ENCODE measurements at regions not wholly inside any gene's neighbourhood (a gene's known extent, or its start where the extent isn't known, plus 50 kb on each side); places are given as distances from the start of the nearest gene placed in this dataset.

DNA sequence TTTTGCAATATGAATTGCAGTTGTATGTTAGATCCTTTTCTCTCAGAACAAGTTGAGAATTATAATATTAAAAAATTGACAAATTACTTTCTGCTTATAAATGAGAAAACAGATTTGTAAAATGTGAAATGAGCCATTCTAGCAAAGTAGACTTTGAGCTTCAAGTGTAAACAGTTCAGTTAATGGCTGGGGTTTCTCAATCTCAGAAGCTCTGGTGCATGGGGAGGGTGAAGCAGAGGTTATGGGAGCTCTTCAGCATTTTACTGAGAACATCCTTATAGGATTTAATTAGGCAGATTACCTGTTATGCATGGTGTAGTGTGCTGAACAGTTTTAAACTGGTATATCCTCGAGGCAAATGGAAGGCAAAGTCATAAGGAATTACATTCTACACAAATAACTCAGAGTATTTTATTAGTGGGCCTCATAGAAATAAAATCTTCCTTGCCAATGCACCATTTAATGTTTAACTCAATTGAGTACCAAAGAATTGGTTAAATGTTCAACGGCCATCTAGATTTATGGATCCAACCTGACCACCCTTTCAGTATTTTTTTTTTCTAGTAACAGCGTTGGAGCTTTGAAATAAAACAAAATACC lies 1143.6 kb upstream of the ADGRL2 start:
- H3K4me3 ChIP-seq (ENCODE audit: low read depth in 1 of 2, low read length in 2 of 2): no peak overlapping the region
- no peaks in the 10 kb centered on the region for H3K4me1 ChIP-seq (ENCODE audit: control insufficient read depth in 2 of 2, insufficient read depth in 2 of 2, low read length in 1 of 2)
- H3K9me3 ChIP-seq (ENCODE audit: control insufficient read depth in 2 of 2, insufficient read depth in 1 of 2, low read depth in 1 of 2, low read length in 1 of 2): no peaks in the 10 kb centered on the region
- 39 to 50% methylated on average over 3 of the region's 3 CpGs for WGBS, 2 donors
- no peaks in the 10 kb centered on the region for H3K27me3 ChIP-seq (ENCODE audit: control insufficient read depth in 1 of 2, insufficient read depth in 2 of 2, low read length in 2 of 2)
- H3K36me3 ChIP-seq (ENCODE audit: control insufficient read depth in 2 of 2, insufficient read depth in 2 of 2, low read length in 1 of 2): no peaks in the 10 kb centered on the region
- H3K27ac ChIP-seq (ENCODE audit: low read depth in 2 of 2, low read length in 1 of 2): no peak overlapping the region

DNA sequence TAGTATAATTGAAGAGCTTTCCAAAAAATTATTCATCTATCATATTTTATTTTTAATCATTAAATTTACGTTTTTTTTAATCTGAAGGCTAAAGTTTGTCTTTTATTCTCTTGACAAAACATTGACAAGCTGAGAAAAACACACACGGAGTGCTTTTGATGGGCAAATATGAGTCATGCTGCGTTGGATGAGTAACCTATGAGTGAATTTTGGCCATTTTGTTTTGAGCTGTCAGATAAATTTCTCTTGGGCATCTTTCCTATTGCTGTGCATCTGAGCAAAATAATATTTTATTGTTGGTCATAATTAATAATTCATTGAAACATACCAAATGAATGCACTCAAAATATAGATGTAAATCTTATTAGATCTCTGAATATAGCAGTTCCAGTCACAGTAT lies 1144.1 kb upstream of the ADGRL2 start:
- Histone ChIP-seq H3K27ac (ENCODE audit: low read depth in 2 of 2, low read length in 1 of 2) (no peak overlapping the region), H3K4me1 (ENCODE audit: control insufficient read depth in 2 of 2, insufficient read depth in 2 of 2, low read length in 1 of 2) (no peaks in the 10 kb centered on the region), H3K36me3 (ENCODE audit: control insufficient read depth in 2 of 2, insufficient read depth in 2 of 2, low read length in 1 of 2) (no peaks in the 10 kb centered on the region), H3K9me3 (ENCODE audit: control insufficient read depth in 2 of 2, insufficient read depth in 1 of 2, low read depth in 1 of 2, low read length in 1 of 2) (no peaks in the 10 kb centered on the region), H3K27me3 (ENCODE audit: control insufficient read depth in 1 of 2, insufficient read depth in 2 of 2, low read length in 2 of 2) (no peaks in the 10 kb centered on the region), H3K4me3 (ENCODE audit: low read depth in 1 of 2, low read length in 2 of 2) (no peak overlapping the region)
- WGBS, 2 donors: 33 to 44% methylated on average over 3 of the region's 3 CpGs

DNA sequence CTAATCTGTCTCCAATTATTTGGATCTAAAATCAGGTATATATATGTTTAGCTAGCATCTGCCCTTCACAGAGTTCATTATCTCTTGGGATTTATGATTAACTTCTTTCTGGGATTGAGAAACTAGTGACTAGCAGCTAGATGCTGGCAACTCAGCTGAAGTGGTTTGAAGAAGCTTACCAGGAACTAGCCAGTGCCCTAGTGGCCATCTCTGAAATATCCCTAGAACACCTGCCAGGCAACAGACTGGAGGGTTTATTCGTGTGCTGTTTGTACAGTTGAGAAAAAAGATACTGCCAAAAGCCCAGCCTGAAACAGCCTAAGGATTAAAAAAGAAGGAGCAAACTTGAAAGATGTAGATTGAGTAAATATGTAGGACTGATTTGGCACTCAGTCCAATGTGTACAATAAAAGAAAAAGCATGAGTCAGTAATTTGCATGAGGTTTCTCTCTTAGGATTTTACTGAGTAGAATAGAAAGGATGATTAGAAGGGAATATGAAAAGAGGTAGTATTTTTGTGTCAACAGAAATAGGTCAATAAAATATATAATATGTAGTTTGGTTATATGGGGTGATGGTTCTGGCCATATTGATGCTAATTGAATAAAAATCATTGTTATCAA lies 1144.6 kb upstream of the ADGRL2 start:
- Histone ChIP-seq H3K9me3 (ENCODE audit: control insufficient read depth in 2 of 2, insufficient read depth in 1 of 2, low read depth in 1 of 2, low read length in 1 of 2) (no peaks in the 10 kb centered on the region), H3K4me3 (ENCODE audit: low read depth in 1 of 2, low read length in 2 of 2) (no peak overlapping the region), H3K27me3 (ENCODE audit: control insufficient read depth in 1 of 2, insufficient read depth in 2 of 2, low read length in 2 of 2) (no peaks in the 10 kb centered on the region), H3K4me1 (ENCODE audit: control insufficient read depth in 2 of 2, insufficient read depth in 2 of 2, low read length in 1 of 2) (no peaks in the 10 kb centered on the region), H3K27ac (ENCODE audit: low read depth in 2 of 2, low read length in 1 of 2) (no peak overlapping the region), H3K36me3 (ENCODE audit: control insufficient read depth in 2 of 2, insufficient read depth in 2 of 2, low read length in 1 of 2) (no peaks in the 10 kb centered on the region)
- WGBS, 2 donors: 17 to 30% methylated on average over 1 of the region's 1 CpG

DNA sequence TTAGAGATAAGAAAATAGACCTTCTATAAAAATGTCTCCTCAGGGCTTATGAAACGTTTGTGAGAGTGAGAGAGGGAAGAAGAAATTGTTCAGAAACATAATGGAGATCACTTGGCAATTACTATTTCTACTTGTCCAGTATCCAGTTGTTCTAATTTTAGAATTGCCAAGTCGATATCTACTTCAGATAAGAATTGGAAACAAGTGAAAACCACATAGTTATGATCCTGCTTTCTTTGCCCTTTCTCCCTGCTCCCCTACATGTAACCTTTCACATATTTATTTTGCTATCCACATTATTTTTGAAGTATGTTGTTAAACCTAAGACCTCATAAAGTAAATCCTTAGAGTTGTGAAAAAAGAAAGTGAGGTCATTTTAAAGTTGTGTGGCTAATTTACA lies 1154.7 kb upstream of the ADGRL2 start:
- Histone ChIP-seq H3K36me3 (ENCODE audit: control insufficient read depth in 2 of 2, insufficient read depth in 2 of 2, low read length in 1 of 2) (no peaks in the 10 kb centered on the region), H3K27ac (ENCODE audit: low read depth in 2 of 2, low read length in 1 of 2) (no peak overlapping the region), H3K4me1 (ENCODE audit: control insufficient read depth in 2 of 2, insufficient read depth in 2 of 2, low read length in 1 of 2) (no peaks in the 10 kb centered on the region), H3K4me3 (ENCODE audit: low read depth in 1 of 2, low read length in 2 of 2) (no peak overlapping the region), H3K9me3 (ENCODE audit: control insufficient read depth in 2 of 2, insufficient read depth in 1 of 2, low read depth in 1 of 2, low read length in 1 of 2) (no peaks in the 10 kb centered on the region), H3K27me3 (ENCODE audit: control insufficient read depth in 1 of 2, insufficient read depth in 2 of 2, low read length in 2 of 2) (no peaks in the 10 kb centered on the region)
- 25 to 26% methylated on average over 2 of the region's 2 CpGs for WGBS, 2 donors

DNA sequence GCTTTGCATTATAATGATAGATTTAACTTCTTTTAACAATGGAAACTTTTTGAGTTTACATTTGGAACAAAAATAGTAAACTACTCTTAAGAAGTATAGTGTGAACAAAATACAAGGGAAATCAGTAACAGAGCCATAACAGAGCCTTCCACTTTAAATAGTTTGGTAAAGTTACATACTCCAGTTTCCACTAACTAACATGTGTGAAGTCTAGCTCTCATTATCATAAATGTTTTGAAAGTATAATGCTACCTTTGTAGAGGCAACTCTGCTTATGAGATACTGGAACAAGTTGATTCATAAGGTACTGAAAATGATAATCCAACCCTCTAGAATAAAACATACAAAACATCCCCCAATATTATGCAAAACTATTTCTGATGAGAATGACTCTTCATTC lies 1155.1 kb upstream of the ADGRL2 start:
- Histone ChIP-seq H3K4me1 (ENCODE audit: control insufficient read depth in 2 of 2, insufficient read depth in 2 of 2, low read length in 1 of 2) (no peaks in the 10 kb centered on the region), H3K4me3 (ENCODE audit: low read depth in 1 of 2, low read length in 2 of 2) (no peak overlapping the region), H3K9me3 (ENCODE audit: control insufficient read depth in 2 of 2, insufficient read depth in 1 of 2, low read depth in 1 of 2, low read length in 1 of 2) (no peaks in the 10 kb centered on the region), H3K27ac (ENCODE audit: low read depth in 2 of 2, low read length in 1 of 2) (no peak overlapping the region), H3K27me3 (ENCODE audit: control insufficient read depth in 1 of 2, insufficient read depth in 2 of 2, low read length in 2 of 2) (no peaks in the 10 kb centered on the region), H3K36me3 (ENCODE audit: control insufficient read depth in 2 of 2, insufficient read depth in 2 of 2, low read length in 1 of 2) (no peaks in the 10 kb centered on the region)

DNA sequence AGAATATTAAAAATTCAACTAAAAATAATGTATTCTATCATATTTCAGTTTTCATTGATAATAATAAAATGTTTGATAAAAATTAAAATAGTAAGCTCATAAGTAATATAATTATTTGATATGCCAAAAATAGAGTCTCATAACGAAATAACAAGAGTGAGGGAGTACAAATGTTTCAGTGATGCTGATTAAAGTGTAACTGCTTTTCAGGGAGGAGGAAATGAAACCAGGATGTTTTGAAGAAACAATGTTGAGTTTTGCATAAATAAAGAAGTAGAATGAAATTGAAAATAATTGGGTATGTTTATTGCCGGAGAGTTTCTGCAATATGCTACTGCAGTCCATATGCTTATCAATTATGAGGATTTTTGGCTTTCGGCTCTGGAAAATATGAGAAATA lies 1159.8 kb upstream of the ADGRL2 start:
- no peaks in the 10 kb centered on the region for H3K4me1 ChIP-seq (ENCODE audit: control insufficient read depth in 2 of 2, insufficient read depth in 2 of 2, low read length in 1 of 2)
- no peak overlapping the region for H3K4me3 ChIP-seq (ENCODE audit: low read depth in 1 of 2, low read length in 2 of 2)
- no peaks in the 10 kb centered on the region for H3K9me3 ChIP-seq (ENCODE audit: control insufficient read depth in 2 of 2, insufficient read depth in 1 of 2, low read depth in 1 of 2, low read length in 1 of 2)
- WGBS, 2 donors: 79 to 80% methylated on average over 3 of the region's 3 CpGs
- no peak overlapping the region for H3K27ac ChIP-seq (ENCODE audit: low read depth in 2 of 2, low read length in 1 of 2)
- H3K27me3 ChIP-seq (ENCODE audit: control insufficient read depth in 1 of 2, insufficient read depth in 2 of 2, low read length in 2 of 2): no peaks in the 10 kb centered on the region
- H3K36me3 ChIP-seq (ENCODE audit: control insufficient read depth in 2 of 2, insufficient read depth in 2 of 2, low read length in 1 of 2): no peaks in the 10 kb centered on the region

DNA sequence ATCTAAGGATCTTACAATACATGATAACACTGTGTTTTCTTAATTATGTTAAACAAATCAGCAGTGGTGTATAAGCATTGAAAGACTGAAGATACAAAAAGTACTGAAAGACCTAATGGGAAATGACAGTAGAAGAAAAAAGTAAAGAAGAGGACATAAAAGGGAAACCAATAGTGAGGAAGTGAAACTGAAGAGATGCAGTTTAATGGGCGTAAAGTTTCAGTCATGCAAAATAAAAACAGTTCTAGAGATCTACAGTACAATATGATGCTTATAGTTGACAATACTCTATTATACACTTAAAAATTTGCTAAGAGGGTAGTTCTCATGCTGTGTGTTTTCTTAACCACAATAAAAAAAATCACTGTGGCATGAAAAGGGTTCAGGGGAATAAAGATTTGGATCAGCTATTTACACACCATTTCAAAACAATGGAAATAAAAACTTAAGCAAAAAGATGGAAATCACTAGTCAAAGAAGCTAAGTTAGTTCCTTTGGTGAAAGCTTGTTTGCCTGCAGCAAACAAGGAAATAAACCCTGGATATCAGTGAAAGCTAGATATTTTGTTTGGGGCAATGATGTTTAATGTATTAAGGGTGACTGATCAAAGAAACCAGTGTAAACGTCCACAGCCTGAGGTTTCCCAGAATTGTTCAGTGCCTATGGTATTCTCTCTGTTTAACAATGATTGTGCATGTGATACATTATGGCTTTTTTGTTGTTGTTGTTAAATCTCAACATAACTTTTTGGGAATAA lies 1160.8 kb upstream of the ADGRL2 start:
- Histone ChIP-seq H3K9me3 (ENCODE audit: control insufficient read depth in 2 of 2, insufficient read depth in 1 of 2, low read depth in 1 of 2, low read length in 1 of 2) (no peaks in the 10 kb centered on the region), H3K4me1 (ENCODE audit: control insufficient read depth in 2 of 2, insufficient read depth in 2 of 2, low read length in 1 of 2) (no peaks in the 10 kb centered on the region), H3K36me3 (ENCODE audit: control insufficient read depth in 2 of 2, insufficient read depth in 2 of 2, low read length in 1 of 2) (no peaks in the 10 kb centered on the region), H3K27ac (ENCODE audit: low read depth in 2 of 2, low read length in 1 of 2) (no peak overlapping the region), H3K27me3 (ENCODE audit: control insufficient read depth in 1 of 2, insufficient read depth in 2 of 2, low read length in 2 of 2) (no peaks in the 10 kb centered on the region), H3K4me3 (ENCODE audit: low read depth in 1 of 2, low read length in 2 of 2) (no peak overlapping the region)
- WGBS, 2 donors: 41 to 44% methylated on average over 2 of the region's 2 CpGs

DNA sequence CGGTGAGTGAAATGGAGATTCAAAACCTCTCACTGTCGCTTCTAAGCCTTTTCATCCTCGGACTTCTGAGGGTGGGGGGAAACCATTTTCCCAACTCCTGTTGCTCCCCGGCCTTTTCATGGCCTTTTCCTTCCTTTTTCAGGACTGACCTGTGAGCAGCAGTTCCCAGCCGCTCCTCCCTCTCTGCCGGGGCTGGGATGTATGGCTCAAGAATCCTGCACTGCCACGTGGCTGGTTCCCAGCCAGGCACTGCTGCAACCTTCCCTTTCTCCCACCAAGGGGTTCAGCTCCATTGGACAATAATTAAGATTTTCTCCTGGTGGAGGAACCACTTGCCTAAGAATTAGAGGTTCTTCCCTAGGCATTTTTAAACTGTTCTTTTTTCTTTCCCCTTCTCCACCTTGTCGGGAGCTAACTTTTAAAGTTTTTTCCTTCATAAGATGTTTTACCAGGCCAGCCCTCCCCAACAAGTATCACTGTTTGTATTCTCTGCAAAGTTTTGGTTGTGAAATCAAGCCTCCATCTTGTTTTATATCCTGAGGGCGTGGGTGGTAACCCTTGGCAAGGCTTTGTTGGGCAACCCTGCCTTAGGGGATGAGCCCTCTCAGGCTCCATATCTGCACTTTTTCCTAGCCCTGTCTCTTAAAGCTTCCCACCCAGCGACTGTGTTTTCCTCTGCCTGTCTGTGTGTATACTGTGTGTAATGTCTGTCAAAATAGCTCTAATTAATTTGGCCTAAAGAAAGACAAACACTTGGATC lies 1166.6 kb upstream of the ADGRL2 start:
- no peaks in the 10 kb centered on the region for H3K9me3 ChIP-seq (ENCODE audit: control insufficient read depth in 2 of 2, insufficient read depth in 1 of 2, low read depth in 1 of 2, low read length in 1 of 2)
- 58 to 63% methylated on average over 10 of the region's 10 CpGs for whole genome bisulfite sequencing, 2 donors
- H3K27ac ChIP-seq (ENCODE audit: low read depth in 2 of 2, low read length in 1 of 2): no peak overlapping the region
- H3K4me1 ChIP-seq (ENCODE audit: control insufficient read depth in 2 of 2, insufficient read depth in 2 of 2, low read length in 1 of 2): peaks cover 0 to 3% of the 10 kb centered on the region in 2 donors
- H3K36me3 ChIP-seq (ENCODE audit: control insufficient read depth in 2 of 2, insufficient read depth in 2 of 2, low read length in 1 of 2): no peaks in the 10 kb centered on the region
- H3K4me3 ChIP-seq (ENCODE audit: low read depth in 1 of 2, low read length in 2 of 2): no peak overlapping the region
- H3K27me3 ChIP-seq (ENCODE audit: control insufficient read depth in 1 of 2, insufficient read depth in 2 of 2, low read length in 2 of 2): no peaks in the 10 kb centered on the region

DNA sequence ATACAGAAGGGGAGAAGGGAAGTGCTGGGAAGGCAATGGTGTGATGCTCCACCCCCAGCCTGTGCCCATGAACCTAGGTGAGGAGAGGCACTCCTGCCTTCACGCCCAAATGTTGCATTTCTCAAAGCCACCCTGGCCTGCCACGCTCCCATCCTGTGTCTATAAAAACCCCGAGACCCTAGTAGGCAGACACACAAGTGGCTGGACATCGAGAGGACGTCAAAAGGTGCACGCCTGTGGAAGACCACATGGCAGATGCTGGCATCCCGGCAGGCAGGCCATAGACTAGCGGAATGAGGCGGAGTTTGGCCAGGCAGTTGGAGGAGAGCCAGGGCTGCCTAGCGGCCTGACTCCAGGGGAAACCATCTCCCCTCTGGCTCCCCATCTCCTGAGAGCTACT lies 1168.5 kb upstream of the ADGRL2 start:
- H3K27ac ChIP-seq (ENCODE audit: low read depth in 2 of 2, low read length in 1 of 2): no peak overlapping the region
- peaks cover 0 to 3% of the 10 kb centered on the region in 2 donors for H3K4me1 ChIP-seq (ENCODE audit: control insufficient read depth in 2 of 2, insufficient read depth in 2 of 2, low read length in 1 of 2)
- WGBS, 2 donors: 85 to 90% methylated on average over 10 of the region's 10 CpGs
- H3K4me3 ChIP-seq (ENCODE audit: low read depth in 1 of 2, low read length in 2 of 2): no peak overlapping the region
- no peaks in the 10 kb centered on the region for H3K27me3 ChIP-seq (ENCODE audit: control insufficient read depth in 1 of 2, insufficient read depth in 2 of 2, low read length in 2 of 2)
- H3K9me3 ChIP-seq (ENCODE audit: control insufficient read depth in 2 of 2, insufficient read depth in 1 of 2, low read depth in 1 of 2, low read length in 1 of 2): no peaks in the 10 kb centered on the region
- H3K36me3 ChIP-seq (ENCODE audit: control insufficient read depth in 2 of 2, insufficient read depth in 2 of 2, low read length in 1 of 2): no peaks in the 10 kb centered on the region

Measured in esophagus (tissue), 2 donors.